ENCODE measurements at regions not wholly inside any gene's neighbourhood (a gene's known extent, or its start where the extent isn't known, plus 50 kb on each side); places are given as distances from the start of the nearest gene placed in this dataset.

DNA sequence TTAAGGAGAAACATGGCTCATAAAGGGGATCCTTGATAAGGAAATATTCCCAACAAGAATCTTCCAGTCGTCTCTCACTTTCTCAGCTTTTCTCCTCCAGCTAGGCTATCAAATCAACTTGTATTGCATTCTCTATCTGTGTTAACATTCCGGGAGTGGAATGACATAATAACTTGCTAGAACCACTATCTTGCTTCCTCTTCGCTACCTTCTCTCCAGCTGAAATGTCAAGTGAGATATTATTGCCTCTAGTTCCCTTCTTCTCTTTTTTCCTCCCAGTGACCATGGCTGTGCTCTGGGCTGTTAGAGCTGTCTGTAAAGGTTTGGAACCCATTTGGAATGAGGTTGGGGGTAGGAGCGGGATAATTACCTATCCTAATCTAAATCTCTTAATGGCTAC is 1329.5 kb upstream of the WWC1 start:
- no peak for DNase-seq (ENCODE audit: low spot score)

DNA sequence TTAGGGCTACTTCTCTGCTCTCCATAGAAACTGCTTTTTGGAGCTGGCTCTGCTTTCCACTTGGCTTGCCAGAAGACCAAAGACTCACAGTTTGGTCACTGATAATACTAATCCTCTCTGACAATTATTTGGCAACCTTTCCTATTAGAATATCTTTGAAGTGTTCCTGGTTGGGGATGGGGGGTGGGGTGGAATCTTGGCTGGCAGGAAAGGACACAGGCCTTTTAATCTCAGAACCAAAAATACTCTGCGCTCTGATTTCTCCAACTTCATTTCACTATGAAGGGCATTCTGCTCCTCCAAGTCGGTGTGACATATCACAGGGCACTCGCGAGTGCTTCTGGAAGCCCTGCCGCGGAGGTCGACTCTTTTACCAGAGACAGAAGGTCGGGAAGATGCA is 1329.0 kb upstream of the WWC1 start:
- DNase-seq (ENCODE audit: low spot score), result no peak

DNA sequence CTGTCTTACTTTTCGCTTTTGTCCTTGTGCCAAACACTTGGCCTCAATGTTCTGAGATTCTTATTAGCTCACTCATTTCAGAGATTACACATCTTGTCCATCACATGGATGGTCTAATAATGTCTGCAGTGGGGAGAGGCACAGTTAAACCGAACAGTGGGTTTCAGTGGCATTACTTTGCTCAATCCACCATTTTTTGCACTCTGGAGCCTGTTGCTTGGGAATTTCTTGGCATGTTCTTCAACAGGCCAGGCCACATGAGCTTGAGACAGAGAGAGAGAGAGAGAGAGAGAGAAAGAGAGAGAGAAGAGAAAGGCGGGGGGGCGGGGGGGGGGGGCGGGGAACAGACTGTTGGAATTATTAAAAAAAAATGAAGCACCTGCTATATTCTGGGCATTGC is 1327.8 kb upstream of the WWC1 start:
- no peak for DNase-seq (ENCODE audit: low spot score)

DNA sequence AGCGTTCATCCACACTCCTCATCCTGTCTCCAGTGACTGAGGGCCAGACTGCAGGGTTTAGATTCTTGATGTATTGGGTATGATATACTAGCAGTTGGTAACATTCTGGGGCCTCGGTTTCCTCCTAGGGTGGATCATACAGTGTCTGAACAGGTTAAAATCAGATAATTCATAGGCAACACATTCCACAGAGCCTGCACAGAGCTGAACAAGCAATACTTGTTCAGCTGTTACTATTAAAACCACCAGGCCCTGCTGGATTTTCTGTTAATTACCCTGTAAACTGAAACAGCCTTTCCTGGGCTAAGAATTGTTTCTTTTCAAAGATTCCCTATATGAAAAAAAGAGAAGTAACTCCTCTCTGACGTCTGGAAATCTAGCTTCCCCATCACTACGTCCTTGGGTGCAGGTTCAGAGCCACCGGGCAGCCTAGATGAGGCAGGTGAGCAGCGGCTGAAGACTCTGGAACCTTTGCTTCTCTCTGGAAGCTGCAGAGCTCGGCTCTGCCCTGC is 1313.5 kb upstream of the WWC1 start:
- DNase-seq (ENCODE audit: low spot score), result no peak

DNA sequence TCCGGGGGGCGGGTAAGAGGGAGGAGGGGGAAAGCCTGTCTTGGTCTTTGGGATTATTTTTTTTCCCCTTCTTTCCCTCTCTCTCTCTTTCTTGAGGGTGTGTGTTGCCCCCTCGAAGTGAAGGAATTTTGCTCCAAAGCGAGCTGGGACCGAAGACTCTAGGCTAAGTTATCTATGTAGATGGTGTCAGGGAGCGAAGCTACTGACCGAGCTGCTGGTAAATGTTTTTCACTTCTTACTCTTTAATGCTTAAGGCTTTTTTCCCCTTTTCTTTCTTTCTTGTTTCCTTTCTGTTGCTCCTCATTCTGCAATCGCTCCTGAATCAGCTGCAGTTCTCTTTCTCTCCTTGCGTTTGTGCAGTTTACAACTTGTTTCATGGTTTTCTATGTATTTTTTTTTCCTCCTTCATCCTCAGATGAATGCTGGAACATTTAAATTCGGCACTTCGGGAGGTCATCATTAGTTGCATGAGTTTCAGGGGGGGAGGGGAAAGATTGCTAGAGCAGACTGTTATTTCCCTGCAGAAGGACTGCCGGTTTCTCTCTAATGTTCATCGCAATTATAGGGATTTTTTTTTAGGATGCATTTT is 1312.0 kb upstream of the WWC1 start:
- DNase-seq (ENCODE audit: low spot score), result no peak

DNA sequence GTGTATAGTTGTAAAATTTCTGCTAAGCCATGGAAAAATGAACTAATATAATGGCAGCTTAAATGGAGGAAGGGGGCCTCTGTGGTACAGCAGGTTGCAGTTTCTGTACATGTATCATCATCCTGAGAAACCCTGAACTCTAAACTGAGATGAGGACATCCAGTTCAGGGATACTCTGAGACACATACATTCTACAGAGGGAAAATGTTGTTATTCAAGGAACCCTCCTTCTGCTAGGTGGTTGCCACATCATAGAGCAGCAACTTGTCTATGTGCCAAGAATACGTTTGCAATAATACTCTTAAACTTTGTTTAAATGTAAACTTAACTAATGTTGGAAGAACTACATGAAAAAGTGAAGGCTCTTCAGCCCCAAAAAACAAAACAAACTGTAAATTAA is 1310.8 kb upstream of the WWC1 start:
- DNase-seq (ENCODE audit: low spot score), result no peak

DNA sequence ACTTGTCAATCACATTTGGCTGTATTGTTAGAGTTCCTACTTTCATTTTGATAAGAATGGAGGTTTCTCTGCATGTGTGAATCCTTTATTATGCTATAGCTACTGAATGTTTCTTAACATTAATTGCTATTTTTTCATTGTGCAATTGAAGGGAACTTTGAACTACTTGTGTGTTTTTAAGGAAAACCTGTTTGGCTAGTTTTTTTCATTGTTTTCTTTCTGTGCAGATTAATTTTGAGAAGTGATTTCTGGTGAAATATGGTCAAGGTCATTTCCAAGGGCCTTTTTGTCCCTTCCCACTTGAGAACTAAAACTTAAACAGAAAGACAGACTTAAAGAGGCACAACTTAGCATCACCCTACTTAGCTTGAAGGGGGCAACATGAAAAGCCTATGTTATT is 1309.2 kb upstream of the WWC1 start:
- DNase-seq (ENCODE audit: low spot score), result no peak

DNA sequence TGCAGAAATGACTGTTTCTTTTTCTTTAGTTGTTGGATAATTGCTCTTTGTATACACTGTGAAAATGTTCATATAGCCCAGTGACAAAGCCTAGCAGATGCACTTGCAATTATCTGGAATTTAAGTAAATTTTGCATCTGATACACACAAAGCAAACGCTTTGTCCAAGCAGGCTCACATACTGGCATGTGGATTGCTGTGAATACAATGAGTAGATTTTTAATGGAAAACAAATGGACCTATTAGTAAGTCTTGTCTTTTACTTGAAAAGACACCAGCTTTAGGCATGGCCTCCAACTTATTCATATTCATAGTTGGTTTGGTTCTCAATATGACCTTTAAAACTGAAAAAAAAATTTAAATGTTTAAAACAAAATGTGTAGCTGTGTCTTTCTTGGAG is 1299.8 kb upstream of the WWC1 start:
- no peak for DNase-seq (ENCODE audit: low spot score)

DNA sequence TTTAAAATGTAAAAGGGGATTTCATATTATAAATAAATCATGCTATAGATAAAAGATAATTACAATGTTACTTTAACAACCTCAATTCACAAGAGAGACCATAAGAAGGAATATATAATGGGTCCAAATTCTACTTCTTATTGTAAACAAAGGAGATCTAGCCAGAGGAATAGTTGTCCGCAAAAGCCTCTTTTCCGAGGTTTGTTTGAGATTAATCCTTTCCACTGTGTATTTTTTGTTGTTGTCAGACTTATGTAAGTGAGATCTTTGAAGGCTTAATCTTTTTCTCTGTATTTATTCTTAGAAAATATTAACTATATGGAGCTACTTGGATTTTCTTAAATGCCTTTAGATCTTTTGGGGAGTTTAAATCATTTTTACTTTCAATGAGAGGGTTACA is 1299.3 kb upstream of the WWC1 start:
- no peak for DNase-seq (ENCODE audit: low spot score)

DNA sequence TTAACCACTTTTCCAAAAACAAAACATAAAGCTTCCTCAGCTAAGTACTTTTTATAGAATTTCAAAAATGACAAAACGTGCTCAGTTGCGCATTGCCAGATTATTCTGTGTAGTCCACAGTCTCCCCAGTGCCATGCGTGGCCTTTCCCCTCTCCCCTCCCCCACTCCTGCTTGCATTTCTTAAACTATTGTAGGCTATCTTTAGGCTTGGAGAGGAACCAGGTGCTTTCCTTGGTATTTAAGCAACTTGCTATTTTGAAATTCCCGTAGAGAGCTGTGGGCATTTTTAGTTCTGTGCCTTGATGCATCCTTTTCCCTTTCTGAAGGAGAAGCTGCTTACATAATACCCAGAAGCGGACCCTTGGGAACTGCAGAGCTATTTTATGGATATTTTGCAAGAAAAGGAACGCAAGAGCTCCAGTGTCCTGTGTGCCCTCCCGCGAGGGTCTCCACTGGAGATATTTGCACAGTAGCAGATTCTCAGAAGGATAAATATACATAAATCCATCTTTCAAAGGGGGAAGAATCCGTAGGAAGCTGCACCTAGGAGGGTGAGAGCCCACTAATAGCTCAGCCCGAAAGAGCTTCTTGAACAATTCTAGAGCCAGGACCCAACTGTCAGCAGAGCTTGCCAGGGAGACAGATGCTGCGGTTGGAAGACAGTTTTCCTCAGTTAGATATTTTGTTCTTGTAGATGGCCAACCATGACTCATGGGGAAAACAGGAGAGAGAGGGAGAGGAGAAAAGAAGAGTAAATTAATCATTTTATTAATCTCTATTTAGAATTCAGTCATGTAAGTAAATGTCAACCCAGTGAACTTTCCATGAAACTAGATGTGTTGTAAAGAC is 1298.3 kb upstream of the WWC1 start:
- no peak for DNase-seq (ENCODE audit: low spot score)

DNA sequence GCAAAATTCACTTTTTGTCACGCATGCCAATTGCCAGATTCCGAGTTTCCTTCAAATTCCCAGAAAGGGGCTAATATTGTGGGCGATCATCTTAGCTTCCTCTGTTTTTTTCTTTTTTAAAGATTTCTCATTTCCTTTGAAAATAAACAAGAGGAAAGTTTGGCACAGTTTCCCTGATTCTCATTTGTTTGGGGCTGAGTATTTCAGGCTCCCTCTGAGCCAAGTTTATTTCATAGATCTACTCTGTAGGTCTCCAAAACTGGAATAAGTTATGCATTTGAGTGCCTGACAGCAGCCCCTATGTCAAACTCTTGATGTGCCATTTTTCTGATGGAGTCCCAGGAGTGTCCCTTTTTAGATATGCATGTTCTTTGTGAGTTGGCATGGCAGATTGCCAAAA is 1297.2 kb upstream of the WWC1 start:
- no peak for DNase-seq (ENCODE audit: low spot score)

DNA sequence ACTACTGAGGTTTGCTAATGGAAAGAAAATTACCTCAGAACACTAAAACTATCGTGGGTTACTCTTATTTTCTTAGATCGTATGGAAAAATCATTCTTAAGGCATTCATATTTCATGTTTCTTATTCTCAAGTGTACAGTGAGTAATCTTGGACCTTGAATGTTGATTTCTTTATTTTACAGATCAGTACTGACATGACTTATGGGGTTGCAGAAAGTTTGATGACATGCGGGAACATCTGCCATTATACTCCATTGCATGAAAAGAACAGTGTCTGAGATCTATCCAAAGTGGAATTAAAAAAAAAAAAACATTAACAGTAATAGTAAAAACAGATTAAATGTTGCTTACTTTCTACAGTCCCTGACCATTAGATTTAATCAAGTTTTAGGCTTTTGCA is 1290.2 kb upstream of the WWC1 start:
- no peak for DNase-seq (ENCODE audit: low spot score)

DNA sequence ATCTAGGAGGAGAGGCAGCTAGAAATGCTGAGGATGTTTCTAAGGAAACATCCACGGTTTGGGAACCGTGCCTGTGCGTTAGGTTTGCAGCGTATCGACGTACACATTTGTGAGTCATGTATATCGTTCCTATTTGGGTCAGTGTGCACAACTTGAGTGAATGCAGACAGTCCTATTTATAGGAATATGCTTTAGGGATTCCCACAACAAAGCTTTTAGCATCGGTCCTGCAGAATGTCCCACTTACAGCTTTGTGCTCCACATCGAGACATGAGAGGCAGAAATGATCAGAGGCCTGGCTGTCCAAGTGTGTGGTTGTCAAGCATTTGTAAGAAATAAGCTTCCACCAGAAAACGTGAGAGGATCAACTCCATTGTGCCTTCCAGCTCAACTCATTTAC is 1282.7 kb upstream of the WWC1 start:
- DNase-seq (ENCODE audit: low spot score), result no peak

DNA sequence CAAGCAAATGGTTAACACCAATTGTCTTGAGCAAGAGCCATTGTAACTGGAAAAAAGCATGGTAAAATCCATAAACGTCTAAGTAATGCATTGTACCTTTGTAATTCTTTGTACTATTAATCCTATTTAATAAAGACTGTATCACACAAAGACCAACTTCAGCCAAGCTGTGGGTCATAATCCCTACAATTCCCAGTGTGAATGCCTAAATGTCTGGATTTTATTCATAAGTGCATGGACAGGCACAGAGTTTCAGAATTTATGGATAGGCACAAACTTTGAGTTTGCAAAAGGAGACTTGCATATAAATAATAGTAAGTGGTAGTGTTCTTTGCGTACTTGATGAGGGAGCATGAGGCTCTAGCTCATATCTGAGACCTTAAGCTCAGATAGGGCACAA is 1280.2 kb upstream of the WWC1 start:
- no peak for DNase-seq (ENCODE audit: low spot score)

DNA sequence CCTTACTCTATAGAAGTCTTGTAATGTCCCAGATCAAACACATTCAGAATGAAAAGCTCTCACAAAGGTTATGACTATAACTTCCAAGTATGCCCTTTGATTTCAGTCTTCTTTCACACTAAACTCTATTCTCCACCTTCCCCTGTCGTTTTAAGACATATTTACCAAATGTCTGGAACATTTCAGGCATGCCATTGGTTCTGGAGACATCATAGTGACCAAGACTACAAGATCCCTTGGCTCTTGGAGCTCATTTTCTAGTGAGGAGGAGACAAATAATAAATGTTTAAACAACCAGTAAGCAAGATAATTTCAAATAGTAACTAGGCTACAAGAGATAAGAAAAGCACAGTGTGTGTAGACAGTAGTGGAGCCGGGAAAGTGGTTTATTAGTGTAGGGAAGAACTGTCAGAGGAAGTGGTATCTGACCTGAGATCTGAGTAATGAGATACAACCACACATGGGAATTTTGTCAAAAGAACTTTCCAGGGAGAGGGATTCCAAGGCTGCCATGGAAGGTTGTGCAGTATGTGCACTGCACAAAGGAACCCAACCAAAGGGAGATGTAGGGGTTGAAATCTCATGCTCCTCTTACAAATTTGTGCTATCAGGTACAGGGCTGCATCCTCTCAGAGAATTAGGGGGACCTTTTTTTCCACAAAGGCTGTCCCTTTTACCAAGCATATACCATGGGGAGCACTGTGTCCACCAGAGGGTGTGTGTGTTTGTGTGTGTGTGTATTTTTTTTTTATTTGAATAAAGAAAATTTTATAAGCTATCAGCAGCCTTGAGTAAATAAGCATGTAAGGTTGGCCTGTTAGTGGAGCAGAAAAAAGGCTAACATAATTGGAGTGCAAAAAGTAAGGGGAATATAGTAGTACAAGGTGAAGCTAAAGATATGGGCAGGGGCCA is 1279.1 kb upstream of the WWC1 start:
- DNase-seq (ENCODE audit: low spot score), result no peak

DNA sequence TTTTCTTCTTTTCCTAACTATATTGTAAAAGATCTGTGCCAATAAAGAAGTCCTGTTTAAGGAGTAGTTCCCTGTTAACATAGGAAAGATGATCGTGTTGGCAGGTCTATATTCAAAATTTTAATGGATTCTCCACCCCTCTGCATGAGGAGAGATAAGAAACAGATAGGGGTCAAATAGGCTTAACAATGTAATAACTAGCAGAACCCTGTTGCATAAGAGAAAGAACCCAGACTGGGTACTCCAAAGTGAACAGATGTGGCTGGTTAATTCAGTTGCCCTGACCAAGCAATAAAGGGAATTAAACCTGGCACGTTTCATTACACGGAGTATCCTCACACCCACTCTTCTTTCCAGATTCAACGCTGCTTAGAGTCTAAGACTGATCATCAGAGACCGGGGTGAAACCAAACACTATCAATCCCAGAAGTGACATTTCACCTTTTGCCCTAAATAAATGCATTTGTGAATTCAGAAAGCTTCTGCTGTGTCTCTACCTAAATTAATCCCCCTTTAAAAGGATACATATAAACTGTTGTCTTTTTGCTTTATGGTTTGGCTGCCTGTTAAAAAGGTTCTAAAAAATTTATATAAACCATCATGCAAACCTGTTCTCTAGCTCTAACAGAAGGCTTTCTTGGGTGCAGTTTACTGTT is 1276.9 kb upstream of the WWC1 start:
- DNase-seq (ENCODE audit: low spot score), result no peak

DNA sequence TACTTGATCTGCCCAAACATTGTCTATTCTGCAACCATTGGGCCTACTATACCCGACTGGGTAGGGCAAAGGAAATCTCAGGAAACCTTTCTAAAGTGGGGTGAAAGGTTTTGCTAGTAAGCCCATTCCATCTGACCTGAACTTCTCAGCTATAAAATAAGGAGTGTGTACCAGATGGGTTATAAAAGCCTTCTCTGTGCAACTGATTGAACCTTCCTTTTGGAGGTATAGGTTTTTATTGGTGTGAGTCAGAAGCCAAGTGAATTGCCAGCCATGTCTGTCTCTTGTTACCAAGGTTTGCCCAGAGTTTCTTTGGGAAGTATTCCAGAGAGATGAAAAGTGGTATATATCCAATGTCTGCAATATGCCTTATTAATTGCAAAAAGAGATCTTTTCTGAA is 1271.0 kb upstream of the WWC1 start:
- no peak for DNase-seq (ENCODE audit: low spot score)

DNA sequence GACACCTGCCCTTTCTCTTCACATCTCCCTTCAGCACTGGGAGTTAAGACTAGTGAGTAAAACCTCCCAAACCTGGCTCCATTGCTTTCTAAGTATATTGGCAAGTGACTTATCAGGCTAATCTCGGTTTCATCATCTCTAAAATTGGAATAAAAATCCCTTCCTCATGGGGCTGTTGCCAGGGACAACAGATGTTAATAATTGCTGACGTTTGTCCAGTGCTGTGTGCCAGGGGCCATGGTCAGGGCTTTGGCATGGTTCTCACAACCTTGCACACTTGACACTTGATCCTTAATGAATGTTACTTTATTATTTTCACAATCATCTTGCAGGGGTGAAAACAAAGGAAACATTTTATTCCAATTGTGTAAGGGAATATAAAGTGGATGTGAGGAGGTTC is 1262.0 kb upstream of the WWC1 start:
- DNase-seq (ENCODE audit: low spot score), result no peak

DNA sequence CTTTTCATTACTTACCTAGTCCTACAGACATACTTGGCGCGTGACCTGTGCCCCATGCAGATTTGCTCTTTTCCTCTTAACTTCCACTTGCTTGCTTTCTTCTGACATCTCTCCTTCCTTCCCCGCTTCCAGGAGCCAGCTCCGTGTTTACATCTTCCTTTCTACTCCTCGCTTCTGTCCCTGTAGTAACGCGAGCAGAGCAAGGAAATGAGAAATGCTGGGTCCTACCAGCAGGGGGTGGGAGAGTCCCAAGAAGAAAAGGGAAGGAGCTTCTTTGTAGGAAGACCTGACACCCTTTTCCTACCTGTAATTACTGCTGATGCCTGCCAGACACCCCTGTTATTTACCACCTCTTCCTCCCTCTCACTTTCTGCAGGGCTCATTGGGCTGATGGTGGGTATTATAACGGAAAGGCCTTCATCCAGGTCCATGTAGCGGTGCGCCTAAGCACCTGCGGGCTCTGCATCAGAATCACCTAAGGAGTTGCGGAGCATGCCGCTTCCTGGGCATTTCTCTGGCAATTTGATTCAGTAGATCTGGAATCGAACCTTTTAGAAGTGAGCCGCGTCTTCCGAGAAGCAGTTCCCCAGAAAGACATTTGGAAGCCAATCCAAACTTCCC is 1260.8 kb upstream of the WWC1 start:
- peak; percentile 37 for DNase-seq (ENCODE audit: low spot score)

DNA sequence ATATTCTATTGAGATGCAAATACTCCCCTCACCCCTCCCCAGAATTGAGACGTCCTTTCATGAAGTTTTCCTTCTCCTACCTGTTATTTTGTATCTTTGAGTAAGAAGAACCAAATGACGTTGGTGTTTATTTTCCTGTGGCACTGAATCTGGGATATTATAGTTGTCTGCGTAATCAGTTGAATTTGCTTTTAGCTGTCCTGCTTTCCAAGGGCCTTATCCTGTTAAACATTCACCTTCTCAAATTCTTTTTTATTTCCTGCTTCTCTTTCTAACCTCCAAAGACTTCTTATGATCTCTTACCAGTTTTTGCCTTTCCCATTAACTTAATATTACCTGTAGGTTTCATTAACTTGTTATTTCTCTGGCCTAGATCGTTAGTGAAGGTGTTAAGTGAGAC is 1254.9 kb upstream of the WWC1 start:
- DNase-seq (ENCODE audit: low spot score), result no peak

DNA sequence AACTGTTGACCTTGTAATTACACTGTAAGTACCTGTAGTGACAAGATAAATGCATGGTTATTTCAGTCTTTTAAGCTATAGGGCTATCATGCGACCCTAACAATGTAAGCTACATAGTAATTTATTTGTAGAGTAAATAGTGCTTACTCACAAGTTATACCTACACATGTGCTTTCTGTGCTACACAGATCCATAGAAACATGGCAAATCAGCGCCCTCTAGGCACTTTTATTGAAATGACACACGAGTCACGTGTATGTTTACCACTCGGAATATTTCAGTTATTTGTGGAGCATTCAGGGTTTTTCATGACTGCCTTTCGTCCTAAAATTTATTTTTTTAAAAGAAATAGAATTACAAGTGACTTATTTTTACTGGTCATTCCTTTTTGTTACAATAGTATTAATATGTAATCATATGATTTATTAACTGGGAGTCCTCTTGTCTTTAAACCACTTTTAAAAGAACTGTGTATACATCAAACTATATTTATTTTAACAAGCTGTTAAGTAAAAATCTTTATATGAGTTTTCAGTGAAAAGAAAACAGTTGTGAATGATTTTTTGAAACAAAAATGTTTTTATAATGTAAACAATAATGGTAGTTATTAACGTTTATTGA is 1242.3 kb upstream of the WWC1 start:
- peak; percentile 75 for DNase-seq (ENCODE audit: low spot score)

All from NAMALWA (cell line).